ENCODE measurements at regions not wholly inside any gene's neighbourhood (a gene's known extent, or its start where the extent isn't known, plus 50 kb on each side); places are given as distances from the start of the nearest gene placed in this dataset.

- no peaks in the 10 kb centered on the region for H3K4me1 Mint-ChIP-seq (ENCODE audit: low read depth)
- peaks cover 1% of the 10 kb centered on the region for H3K27me3 Mint-ChIP-seq (ENCODE audit: insufficient read depth)
- H3K36me3 Mint-ChIP-seq (ENCODE audit: low read depth), result no peaks in the 10 kb centered on the region
- no peak overlapping the region for H3K27ac Mint-ChIP-seq
- H3K9me3 Mint-ChIP-seq, result peaks cover 16% of the 10 kb centered on the region
- TF ChIP-seq CTCF (IDR thresholded peaks at IDR 0.05), result no peak
- no peak overlapping the region for H3K4me3 Mint-ChIP-seq
- DNase-seq, result no peak
These were observed 474.1 kb downstream of the OMA1 start for GRCh38 chr1:58072450-58072849.

GRCh38 chr1:58067082-58067481 lies 479.4 kb downstream of the OMA1 start:
- DNase-seq, result no peak
- H3K9me3 Mint-ChIP-seq, result peaks cover 27% of the 10 kb centered on the region
- no peaks in the 10 kb centered on the region for H3K36me3 Mint-ChIP-seq (ENCODE audit: low read depth)
- no peak overlapping the region for H3K27ac Mint-ChIP-seq
- no peak for TF ChIP-seq CTCF (IDR thresholded peaks at IDR 0.05)
- no peaks in the 10 kb centered on the region for H3K4me1 Mint-ChIP-seq (ENCODE audit: low read depth)
- no peak overlapping the region for H3K4me3 Mint-ChIP-seq
- no peaks in the 10 kb centered on the region; the same call in 1 of the 2 replicates for H3K27me3 Mint-ChIP-seq (ENCODE audit: insufficient read depth)

- Mint-ChIP-seq H3K27ac (no peak overlapping the region), H3K9me3 (peaks cover 32% of the 10 kb centered on the region), H3K4me3 (no peak overlapping the region), H3K27me3 (ENCODE audit: insufficient read depth) (no peaks in the 10 kb centered on the region; the same call in 1 of the 2 replicates), H3K36me3 (ENCODE audit: low read depth) (no peaks in the 10 kb centered on the region), H3K4me1 (ENCODE audit: low read depth) (no peaks in the 10 kb centered on the region)
- TF ChIP-seq CTCF (IDR thresholded peaks at IDR 0.05), result no peak
- no peak for DNase-seq
These were observed 481.0 kb downstream of the OMA1 start for GRCh38 chr1:58065520-58065919.

GRCh38 chr1:58064166-58064565 lies 482.4 kb downstream of the OMA1 start:
- Mint-ChIP-seq H3K27me3 (ENCODE audit: insufficient read depth) (no peaks in the 10 kb centered on the region; the same call in 1 of the 2 replicates), H3K27ac (no peak overlapping the region), H3K4me1 (ENCODE audit: low read depth) (no peaks in the 10 kb centered on the region), H3K4me3 (no peak overlapping the region), H3K36me3 (ENCODE audit: low read depth) (no peaks in the 10 kb centered on the region), H3K9me3 (peaks cover 32% of the 10 kb centered on the region)
- no peak for TF ChIP-seq CTCF (IDR thresholded peaks at IDR 0.05)
- DNase-seq, result no peak

- no peak for TF ChIP-seq CTCF (IDR thresholded peaks at IDR 0.05)
These were observed 483.4 kb downstream of the OMA1 start for GRCh38 chr1:58063095-58063494.

DNA sequence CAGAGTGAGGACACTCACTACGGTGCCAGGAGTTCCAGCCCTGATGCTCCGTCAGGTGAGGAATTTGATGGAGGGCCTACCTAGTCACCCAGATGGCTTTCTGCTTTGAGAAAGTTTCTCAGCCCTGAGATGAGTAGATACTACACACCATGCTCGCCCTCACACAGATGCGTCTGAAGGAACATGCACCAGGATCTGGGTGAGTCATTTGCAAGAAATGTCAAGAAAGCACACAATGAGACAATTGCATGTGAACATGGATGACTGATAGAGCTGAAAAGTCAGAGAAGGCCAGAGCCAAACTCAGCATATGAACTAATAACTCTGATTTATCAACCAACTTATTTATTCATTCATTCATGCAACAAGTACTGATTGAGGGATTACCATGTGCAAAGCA lies 483.9 kb downstream of the OMA1 start:
- H3K4me3 Mint-ChIP-seq, result no peak overlapping the region
- TF ChIP-seq CTCF (IDR thresholded peaks at IDR 0.05), result no peak
- H3K27me3 Mint-ChIP-seq (ENCODE audit: insufficient read depth), result no peaks in the 10 kb centered on the region; the same call in 1 of the 2 replicates
- no peaks in the 10 kb centered on the region for H3K36me3 Mint-ChIP-seq (ENCODE audit: low read depth)
- no peak for DNase-seq
- no peak overlapping the region for H3K27ac Mint-ChIP-seq
- H3K4me1 Mint-ChIP-seq (ENCODE audit: low read depth), result no peaks in the 10 kb centered on the region
- peaks cover 32% of the 10 kb centered on the region for H3K9me3 Mint-ChIP-seq

More at GRCh38 chr1:58063095-58063494, 483.4 kb downstream of the OMA1 start:
- H3K4me3 Mint-ChIP-seq, result no peak overlapping the region
- H3K4me1 Mint-ChIP-seq (ENCODE audit: low read depth), result no peaks in the 10 kb centered on the region
- DNase-seq, result no peak
- H3K27ac Mint-ChIP-seq, result no peak overlapping the region
- H3K9me3 Mint-ChIP-seq, result peaks cover 28% of the 10 kb centered on the region
- no peaks in the 10 kb centered on the region for H3K36me3 Mint-ChIP-seq (ENCODE audit: low read depth)
- no peaks in the 10 kb centered on the region; the same call in 1 of the 2 replicates for H3K27me3 Mint-ChIP-seq (ENCODE audit: insufficient read depth)

Data from HFFc6 (cell line).